NCI-H2171 (cell line): ENCODE measurements at regions not wholly inside any gene's neighbourhood (a gene's known extent, or its start where the extent isn't known, plus 50 kb on each side); places are given as distances from the start of the nearest gene placed in this dataset.
"Not testable (repeated sequence)": the region's sequence is repeated elsewhere in the genome, so short reads cannot be mapped to it uniquely, and the experiment has no call there.

Experiments used
- DNase-seq: peaks from one replicate; lab custom pipeline; 2025; lab: John Stamatoyannopoulos, UW

- no peak for DNase-seq
Observed at GRCh38 chr4:14318671-14319070, 683.6 kb upstream of the CPEB2 start.

DNA sequence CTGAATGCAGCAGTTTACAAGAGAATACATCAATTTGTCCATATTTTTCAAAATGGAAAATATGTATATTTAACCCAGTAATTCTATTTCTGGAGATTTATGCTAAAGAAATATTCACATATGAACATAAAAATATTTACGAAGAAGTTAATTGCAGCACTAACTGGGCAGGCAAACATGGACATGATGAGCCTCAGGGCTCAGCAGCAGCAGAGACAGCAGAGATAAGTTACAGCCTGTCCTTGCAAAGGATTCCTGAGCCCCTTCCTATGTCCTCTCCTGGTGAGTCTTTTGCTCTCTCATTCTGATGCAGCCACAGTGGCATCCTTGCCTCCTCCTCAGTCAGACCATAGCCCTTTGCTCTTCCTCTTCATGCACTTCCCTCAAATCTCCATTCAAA lies 680.6 kb upstream of the CPEB2 start:
- DNase-seq: no peak

GRCh38 chr4:14323191-14323590 lies 679.1 kb upstream of the CPEB2 start:
- DNase-seq: no peak

- no peak for DNase-seq
Observed at GRCh38 chr4:14329228-14329627, 673.1 kb upstream of the CPEB2 start.

- DNase-seq: no peak
Observed at GRCh38 chr4:14333616-14334015, 668.7 kb upstream of the CPEB2 start.

GRCh38 chr4:14334166-14334565 lies 668.1 kb upstream of the CPEB2 start:
- DNase-seq: no peak

DNA sequence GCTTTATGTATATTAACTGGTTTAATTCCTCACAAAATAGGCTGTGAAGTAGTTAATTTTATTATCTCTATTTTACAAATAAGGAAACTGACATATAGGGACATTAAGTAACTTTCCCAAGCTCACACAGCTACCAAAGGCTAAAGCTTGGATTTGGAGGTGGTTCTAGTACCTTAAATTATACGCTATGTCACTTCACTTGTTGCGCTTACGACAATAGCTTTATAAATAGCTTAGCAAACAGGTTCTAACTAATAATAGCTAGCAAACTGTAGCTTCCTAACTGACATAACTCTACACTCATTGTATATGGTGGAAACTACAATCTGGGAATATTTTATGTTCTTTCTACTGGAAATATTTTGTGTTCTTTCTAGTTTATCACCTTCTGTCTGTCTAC lies 666.4 kb upstream of the CPEB2 start:
- DNase-seq: no peak

- DNase-seq: no peak
Observed at GRCh38 chr4:14336656-14337055, 665.6 kb upstream of the CPEB2 start.

- DNase-seq: no peak
Observed at GRCh38 chr4:14337892-14338584, 664.2 kb upstream of the CPEB2 start.

- no peak for DNase-seq
Observed at GRCh38 chr4:14338585-14339265, 663.6 kb upstream of the CPEB2 start.

- no peak for DNase-seq
Observed at GRCh38 chr4:14339715-14340114, 662.6 kb upstream of the CPEB2 start.

DNA sequence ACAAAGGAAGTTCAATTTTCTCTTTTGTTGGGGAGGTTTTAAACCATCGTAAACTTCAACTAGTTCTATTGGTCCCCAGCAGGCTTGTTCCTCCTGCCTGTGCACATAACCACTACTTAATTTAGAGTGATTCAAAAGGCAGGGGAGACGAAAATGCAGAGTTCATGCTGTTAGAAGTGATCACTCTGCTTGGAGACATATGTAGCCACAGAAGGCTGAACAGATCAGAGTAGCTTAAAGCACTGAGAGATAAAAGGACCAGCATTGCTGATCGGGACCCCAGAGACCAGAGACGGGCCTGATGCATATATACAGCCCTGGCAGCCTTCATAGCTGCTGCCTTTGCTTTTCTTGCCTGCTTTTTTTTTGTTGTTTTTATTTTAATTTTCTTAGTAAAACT lies 662.0 kb upstream of the CPEB2 start:
- no peak for DNase-seq

DNA sequence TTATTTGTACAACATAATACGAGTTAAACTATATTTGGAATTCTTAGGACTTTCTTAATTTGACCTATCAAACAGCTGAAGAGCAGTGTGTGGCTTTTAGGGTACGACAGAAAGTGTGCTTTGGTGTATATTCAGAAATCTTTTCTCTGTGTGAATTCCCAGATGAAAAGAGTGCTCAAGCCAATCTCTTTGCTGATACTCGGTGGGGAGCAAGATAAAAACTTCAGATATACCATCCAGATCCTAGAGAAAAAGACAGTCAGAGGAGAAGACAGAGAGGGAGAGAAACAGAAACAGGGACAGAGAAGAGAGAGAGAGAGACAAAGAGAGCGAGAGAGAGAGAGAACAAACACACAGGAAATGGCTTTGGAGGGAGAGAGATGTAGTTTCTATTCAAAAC lies 658.3 kb upstream of the CPEB2 start:
- DNase-seq: no peak

DNA sequence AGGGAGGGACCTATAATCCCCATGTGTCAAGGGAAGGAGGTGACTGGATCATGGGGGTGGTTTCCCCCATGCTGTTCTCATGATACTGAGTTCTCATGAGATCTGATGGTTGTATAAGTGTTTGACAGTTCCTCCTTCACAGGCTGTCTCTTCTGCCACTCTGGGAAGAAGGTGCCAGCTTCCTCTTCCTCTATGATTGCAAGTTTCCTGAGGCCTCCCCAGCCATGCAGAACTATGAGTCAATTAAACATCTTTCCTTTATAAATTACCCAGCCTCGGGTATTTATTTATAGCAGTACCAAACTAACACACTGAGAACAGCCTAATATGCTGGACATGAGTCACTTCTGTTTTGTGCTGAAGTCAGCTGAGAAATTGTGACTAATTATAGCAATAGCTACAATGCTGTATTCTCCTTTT lies 656.9 kb upstream of the CPEB2 start:
- no peak for DNase-seq

GRCh38 chr4:14347526-14347925 lies 654.8 kb upstream of the CPEB2 start:
- DNase-seq: no peak

- no peak for DNase-seq
Observed at GRCh38 chr4:14348506-14348905, 653.8 kb upstream of the CPEB2 start.

DNA sequence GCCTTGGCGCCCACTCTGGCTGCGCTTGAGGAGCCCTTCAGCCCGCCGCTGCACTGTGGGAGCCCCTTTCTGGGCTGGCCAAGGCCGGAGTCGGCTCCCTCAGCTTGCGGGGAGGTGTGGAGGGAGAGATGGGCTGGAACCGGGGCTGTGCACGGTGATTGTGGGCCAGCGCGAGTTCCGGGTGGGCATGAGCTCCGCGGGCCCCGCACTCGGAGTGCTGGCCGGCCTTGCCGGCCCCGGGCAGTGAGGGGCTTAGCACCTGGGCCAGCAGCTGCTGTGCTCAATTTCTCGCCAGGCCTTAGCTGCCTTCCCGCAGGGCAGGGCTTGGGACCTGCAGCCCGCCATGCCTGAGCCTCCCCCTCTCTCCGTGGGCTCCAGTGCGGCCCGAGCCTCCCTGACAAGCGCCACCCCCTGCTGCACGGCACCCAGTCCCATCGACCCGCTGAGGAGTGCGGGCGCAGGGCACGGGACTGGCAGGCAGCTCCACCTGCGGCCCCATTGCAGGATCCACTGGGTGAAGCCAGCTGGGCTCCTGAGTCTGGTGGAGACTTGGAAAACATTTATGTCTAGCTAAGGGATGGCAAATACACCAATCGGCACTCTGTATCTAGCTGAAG lies 643.6 kb upstream of the CPEB2 start:
- DNase-seq: not testable (repeated sequence)

- DNase-seq: no peak
Observed at GRCh38 chr4:14359991-14360390, 642.3 kb upstream of the CPEB2 start.

DNA sequence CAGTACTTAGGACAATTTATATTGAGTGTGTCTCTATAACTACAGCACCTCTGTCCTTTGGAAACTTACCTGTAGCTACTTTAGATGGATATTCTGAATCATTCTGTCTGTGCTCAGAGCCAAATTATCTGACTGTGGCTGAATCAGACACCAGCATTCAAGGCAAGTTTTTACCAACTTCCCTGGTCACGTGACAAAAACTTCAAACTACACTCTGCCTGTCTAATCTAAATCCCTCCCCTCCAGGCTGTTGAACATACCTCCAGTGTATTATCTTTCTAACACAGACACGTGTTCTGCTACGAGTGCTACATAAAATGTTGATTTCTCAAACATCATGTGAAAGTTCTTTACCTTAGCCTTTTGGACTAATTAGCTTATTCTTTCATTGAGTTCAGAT lies 641.2 kb upstream of the CPEB2 start:
- no peak for DNase-seq

- no peak for DNase-seq
Observed at GRCh38 chr4:14362385-14362784, 639.9 kb upstream of the CPEB2 start.

DNA sequence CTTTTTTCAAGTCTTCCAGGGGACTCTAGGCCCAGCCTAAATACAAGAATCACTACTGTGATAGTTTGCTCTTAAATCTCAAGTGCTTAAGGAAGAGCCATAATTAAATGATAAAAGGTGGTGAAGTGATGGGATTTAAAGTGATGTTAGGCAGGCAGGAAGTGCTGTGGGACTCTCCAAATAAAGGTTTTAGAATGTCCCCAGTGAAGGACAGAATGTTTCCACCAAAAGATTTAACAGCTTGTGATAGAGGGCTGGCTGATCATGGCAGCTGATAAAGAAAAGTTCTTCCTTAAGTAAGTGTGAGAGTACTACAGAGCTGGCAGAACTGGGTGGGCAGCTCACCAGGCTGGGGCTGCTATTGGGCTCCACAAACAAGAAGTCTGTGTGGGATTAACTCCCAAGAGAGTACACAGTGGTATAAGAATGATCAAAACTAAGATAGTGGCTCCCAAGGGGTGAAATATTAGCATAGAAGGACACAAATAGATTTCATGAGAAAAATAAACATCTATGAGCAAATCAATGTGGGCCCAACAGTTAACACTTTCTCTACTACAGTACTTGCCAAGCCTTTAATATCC lies 637.2 kb upstream of the CPEB2 start:
- DNase-seq: no peak

DNA sequence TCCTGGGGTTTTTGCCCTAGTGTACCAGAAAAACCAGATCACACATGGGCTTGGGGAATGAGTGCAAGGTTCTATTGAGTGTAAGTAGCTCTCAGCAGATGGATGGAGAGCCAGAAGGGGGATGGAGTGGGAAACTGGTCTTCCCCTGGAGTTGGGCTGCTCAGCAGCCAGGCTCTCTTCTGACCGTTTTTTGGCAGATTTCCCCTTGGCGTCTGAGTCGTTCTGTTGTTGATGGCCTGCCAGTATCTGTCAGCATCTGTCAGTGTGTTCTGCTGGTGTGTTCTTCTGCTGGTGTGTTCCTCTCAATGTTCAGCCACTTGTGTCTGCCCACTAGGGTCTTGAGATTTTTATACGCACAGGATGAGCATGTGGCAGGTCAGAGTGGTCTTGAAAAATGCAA lies 633.9 kb upstream of the CPEB2 start:
- no peak for DNase-seq

GRCh38 chr4:14371131-14371530 lies 631.1 kb upstream of the CPEB2 start:
- DNase-seq: no peak
